ENCODE measurements at regions not wholly inside any gene's neighbourhood (a gene's known extent, or its start where the extent isn't known, plus 50 kb on each side); places are given as distances from the start of the nearest gene placed in this dataset.

DNA sequence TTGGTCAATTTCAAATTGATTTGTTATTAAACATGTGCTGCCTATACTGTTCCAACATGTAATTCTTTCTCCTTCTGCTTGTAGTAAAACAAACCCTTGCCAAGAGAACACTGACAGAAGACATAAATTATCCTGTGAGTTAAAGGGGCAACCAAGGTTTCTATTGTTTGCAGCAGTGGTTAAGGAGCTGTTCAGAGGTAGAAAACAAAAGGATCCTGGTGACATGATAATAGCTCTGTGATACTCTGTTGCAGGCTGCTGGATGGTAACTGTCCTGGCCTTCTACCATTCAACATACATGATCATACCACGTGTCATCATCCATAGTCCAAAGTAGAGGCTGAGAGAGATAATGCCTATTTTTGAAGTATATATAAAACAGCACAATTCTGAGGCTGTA lies 75.8 kb upstream of the F9 start:
- H4K20me1 ChIP-seq (replicated peaks in 1 of 2; ENCODE audit: control insufficient read depth in 1 of 2, insufficient read depth in 2 of 2, low read length in 2 of 2) = no peaks in the 10 kb centered on the region
- H4K5ac ChIP-seq (ENCODE audit: insufficient read length, low read depth, low read length) = no peak overlapping the region
- ChIA-PET CTCF (ENCODE audit: partially characterized antibody) (no interaction called here), POLR2A (ENCODE audit: partially characterized antibody) (no interaction called here)
- H3K27ac ChIP-seq (ENCODE audit: low read depth, low read length) = no peak overlapping the region
- no peaks in the 10 kb centered on the region for H3K9me3 ChIP-seq (ENCODE audit: insufficient read depth in 2 of 2, low read depth in 1 of 2, low read length in 1 of 2)
- H3K23ac ChIP-seq (ENCODE audit: insufficient read length) = no peak overlapping the region
- H2BK15ac ChIP-seq (ENCODE audit: low read length) = no peak overlapping the region
- no peak overlapping the region for H2BK120ac ChIP-seq (replicated peaks; ENCODE audit: low read depth, low read length)
- H3K4ac ChIP-seq (replicated peaks; ENCODE audit: insufficient read length, low read depth, low read length) = no peak overlapping the region
- H3K9ac ChIP-seq (replicated peaks in 1 of 4; ENCODE audit: extremely low read depth in 1 of 4, low read depth in 3 of 4, low read length in 3 of 4) = no peak overlapping the region
- no peaks in the 10 kb centered on the region for H3K79me1 ChIP-seq (ENCODE audit: low read depth, low read length)
- no peak for FAIRE-seq
- H3K4me3 ChIP-seq (ENCODE audit: extremely low read depth in 1 of 4, insufficient read depth in 2 of 4, low read depth in 3 of 4, low read length in 4 of 4) = no peak overlapping the region
- H3K27me3 ChIP-seq (replicated peaks in 1 of 4; ENCODE audit: control insufficient read depth in 3 of 4, extremely low read depth in 1 of 4, insufficient read depth in 3 of 4, low read length in 3 of 4) = no peaks in the 10 kb centered on the region
- no peak overlapping the region for H2AFZ ChIP-seq (ENCODE audit: low read length)
- no peak overlapping the region for H3K18ac ChIP-seq (ENCODE audit: extremely low read depth, low read length)
- H3K4me2 ChIP-seq (ENCODE audit: insufficient read depth in 1 of 2, low read depth in 2 of 2, low read length in 2 of 2) = no peak overlapping the region
- H2BK12ac ChIP-seq (ENCODE audit: low read depth, low read length) = no peak overlapping the region
- H3K14ac ChIP-seq (ENCODE audit: insufficient read length) = no peak overlapping the region
- H3K23me2 ChIP-seq (ENCODE audit: low read depth, low read length) = no peaks in the 10 kb centered on the region
- H3K56ac ChIP-seq (replicated peaks; ENCODE audit: insufficient read length, low read depth, low read length) = no peak overlapping the region
- H3K36me3 ChIP-seq (ENCODE audit: control insufficient read depth in 2 of 4, insufficient read depth in 4 of 4, low read length in 3 of 4) = no peaks in the 10 kb centered on the region
- no peak overlapping the region for H2BK20ac ChIP-seq (ENCODE audit: low read length)
- WGBS, 2 experiments (ENCODE audit: extremely low coverage in 1 of 2, insufficient coverage in 1 of 2, insufficient read length in 1 of 2, insufficient replicate concordance in 2 of 2, low coverage in 1 of 2, low lambda C conversion rate in 2 of 2, missing lambda C conversion rate in 1 of 2) = 86% methylated on average over 1 of the region's 1 CpG; no CpG with 5 or more reads in 1 of the 2 experiments
- H4K8ac ChIP-seq (ENCODE audit: extremely low read depth, insufficient read depth, low read length) = no peak overlapping the region
- no peak overlapping the region for H2BK5ac ChIP-seq (ENCODE audit: low read depth, low read length)
- H4K91ac ChIP-seq (replicated peaks; ENCODE audit: insufficient read length, low read length) = no peak overlapping the region
- H2AK5ac ChIP-seq (ENCODE audit: low read depth, low read length) = no peak overlapping the region
- H3K79me2 ChIP-seq (ENCODE audit: control insufficient read depth in 1 of 2, insufficient read depth in 2 of 2, low read length in 2 of 2) = no peaks in the 10 kb centered on the region
- TF ChIP-seq BRCA1 (IDR thresholded peaks at IDR 0.05; ENCODE audit: low read depth, low read length) = no peak
- no peak for TF ChIP-seq CEBPB (IDR thresholded peaks at IDR 0.05; ENCODE audit: low read depth, low read length)
- TF ChIP-seq CHD2 (IDR thresholded peaks at IDR 0.05; ENCODE audit: low read length) = no peak
- TF ChIP-seq CBX8 (IDR thresholded peaks at IDR 0.05; ENCODE audit: borderline replicate concordance, low read depth, low read length) = no peak
- TF ChIP-seq KDM4A (IDR thresholded peaks at IDR 0.05; ENCODE audit: low read depth, low read length, severe bottlenecking) = no peak
- TF ChIP-seq, protein P1, sequence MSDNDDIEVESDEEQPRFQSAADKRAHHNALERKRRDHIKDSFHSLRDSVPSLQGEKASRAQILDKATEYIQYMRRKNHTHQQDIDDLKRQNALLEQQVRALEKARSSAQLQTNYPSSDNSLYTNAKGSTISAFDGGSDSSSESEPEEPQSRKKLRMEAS (IDR thresholded peaks at IDR 0.05) = no peak
- TF ChIP-seq SRF (IDR thresholded peaks at IDR 0.05; ENCODE audit: low read depth, low read length) = no peak
- no peak for TF ChIP-seq SP1 (IDR thresholded peaks at IDR 0.05; ENCODE audit: low read depth, low read length)
- TF ChIP-seq TCF12 (IDR thresholded peaks at IDR 0.05; ENCODE audit: low read depth, low read length) = no peak
- TF ChIP-seq SP4 (IDR thresholded peaks at IDR 0.05; ENCODE audit: low read length) = no peak
- no peak for TF ChIP-seq RBBP5 (IDR thresholded peaks at IDR 0.05; ENCODE audit: borderline replicate concordance, low read depth, low read length)
- TF ChIP-seq POU5F1 (IDR thresholded peaks at IDR 0.05; ENCODE audit: low read depth, low read length) = no peak
- no peak for TF ChIP-seq SUZ12 (IDR thresholded peaks at IDR 0.05; ENCODE audit: low read length)
- H3K4me1 ChIP-seq (replicated peaks in 1 of 4; ENCODE audit: control insufficient read depth in 3 of 4, insufficient read depth in 4 of 4, low read length in 3 of 4) = no peaks in the 10 kb centered on the region
- no peak for DNase-seq (ENCODE audit: low read depth in 1 of 2, low spot score in 2 of 2)
